Astrocyte of the cerebellum (primary cell): ENCODE measurements at regions not wholly inside any gene's neighbourhood (a gene's known extent, or its start where the extent isn't known, plus 50 kb on each side); places are given as distances from the start of the nearest gene placed in this dataset.

ENCODE experiments used
- DNase-seq: peaks from one replicate; pipeline ENCODE4 v3.0.0-alpha.2; 2011; ENCODE audit warnings: low read depth
- H3K4me3 ChIP-seq: 2 replicates; pipeline ENCODE4 v1.5.1; 2011; ENCODE audit warnings: mild to moderate bottlenecking, low read depth, low read length, moderate library complexity
- in situ Hi-C: cut with HindIII; loops from 2 replicates; pipeline ENCODE4 v1.10.0; 2017; ENCODE audit warnings: low sequenced_read_pairs
- TF ChIP-seq, protein P1 (sequence below): IDR thresholded peaks from 2 replicates; pipeline ENCODE4 v1.5.1; 2012; ENCODE audit warnings: low read length, low read depth, moderate library complexity, mild to moderate bottlenecking; ENCODE audit errors: missing control alignments

DNA sequence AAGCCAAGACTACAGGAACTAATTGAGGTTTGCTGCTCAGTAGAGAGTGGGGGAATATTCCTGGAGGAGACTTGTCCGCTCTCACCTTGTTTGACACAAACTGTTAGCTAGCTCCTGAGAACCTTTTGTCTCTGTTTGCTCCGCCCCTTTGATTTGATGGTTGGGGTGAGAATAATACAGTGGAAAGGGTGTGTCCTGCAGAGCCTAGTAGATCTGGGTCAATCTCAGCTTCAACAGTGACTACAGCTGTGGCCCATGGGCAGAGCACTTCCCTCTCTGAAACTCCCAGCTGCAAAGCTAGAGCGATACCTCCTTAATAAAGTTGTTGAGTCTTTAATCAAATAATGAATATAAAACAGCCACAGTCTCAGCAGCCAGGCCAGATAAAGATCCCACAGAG is 576.7 kb downstream of the DIAPH3 start:
- DNase-seq: no peak
- TF ChIP-seq, protein P1, sequence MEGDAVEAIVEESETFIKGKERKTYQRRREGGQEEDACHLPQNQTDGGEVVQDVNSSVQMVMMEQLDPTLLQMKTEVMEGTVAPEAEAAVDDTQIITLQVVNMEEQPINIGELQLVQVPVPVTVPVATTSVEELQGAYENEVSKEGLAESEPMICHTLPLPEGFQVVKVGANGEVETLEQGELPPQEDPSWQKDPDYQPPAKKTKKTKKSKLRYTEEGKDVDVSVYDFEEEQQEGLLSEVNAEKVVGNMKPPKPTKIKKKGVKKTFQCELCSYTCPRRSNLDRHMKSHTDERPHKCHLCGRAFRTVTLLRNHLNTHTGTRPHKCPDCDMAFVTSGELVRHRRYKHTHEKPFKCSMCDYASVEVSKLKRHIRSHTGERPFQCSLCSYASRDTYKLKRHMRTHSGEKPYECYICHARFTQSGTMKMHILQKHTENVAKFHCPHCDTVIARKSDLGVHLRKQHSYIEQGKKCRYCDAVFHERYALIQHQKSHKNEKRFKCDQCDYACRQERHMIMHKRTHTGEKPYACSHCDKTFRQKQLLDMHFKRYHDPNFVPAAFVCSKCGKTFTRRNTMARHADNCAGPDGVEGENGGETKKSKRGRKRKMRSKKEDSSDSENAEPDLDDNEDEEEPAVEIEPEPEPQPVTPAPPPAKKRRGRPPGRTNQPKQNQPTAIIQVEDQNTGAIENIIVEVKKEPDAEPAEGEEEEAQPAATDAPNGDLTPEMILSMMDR: no peak
- no peak overlapping the region for H3K4me3 ChIP-seq
- in situ Hi-C loops: no loop called here

DNA sequence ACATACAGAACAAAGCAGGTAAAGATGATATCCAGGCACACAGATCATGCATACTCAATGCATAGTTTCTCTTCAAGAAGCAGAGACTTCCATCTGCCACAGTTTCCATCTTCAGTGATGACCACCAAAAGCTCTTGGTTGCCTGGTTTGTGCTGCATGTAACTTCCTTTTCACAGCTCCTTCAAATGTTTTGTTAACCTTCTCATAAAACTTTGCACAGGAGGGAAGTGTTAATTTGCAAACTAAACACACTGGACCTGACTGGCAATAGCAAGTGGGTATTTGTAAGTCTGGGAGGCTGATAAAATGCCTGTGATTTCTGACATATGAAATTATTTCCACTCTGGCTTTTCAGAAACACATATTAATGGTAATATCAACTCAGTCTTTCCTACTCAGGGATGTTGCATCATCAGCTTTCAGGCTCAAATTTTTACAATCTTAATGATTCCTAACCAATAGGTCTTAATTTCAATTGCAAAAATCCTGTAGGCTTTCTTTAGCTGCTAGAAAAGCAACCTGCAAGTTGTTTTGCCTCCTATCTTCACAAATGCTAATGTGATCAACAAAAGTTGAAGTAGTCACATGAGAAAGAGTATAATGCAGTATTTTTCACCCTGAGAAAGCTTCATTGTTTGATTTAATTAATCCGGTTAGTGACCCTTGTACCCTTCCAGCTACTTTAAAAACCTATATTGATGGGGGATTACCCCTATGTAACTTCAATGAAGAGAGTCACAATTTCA is 575.6 kb downstream of the DIAPH3 start:
- TF ChIP-seq, protein P1: no peak
- H3K4me3 ChIP-seq: no peak overlapping the region
- DNase-seq: no peak
- in situ Hi-C loops: no loop called here

DNA sequence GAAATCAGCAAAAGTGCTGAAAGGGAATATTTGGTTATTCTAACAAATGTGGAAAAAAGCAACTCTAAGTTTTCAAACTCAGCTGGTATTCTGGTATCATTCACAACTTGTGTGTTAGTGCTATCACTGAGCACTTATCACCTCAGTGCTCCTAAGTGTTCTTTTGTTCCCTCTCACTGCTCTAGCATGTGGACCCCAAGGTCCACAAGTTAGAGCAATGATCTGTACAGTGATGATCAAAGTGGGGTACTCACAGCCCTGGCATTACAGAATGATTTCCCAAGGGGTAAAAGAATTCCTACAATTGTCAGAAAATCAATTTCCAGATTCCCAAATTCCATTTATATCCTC is 575.0 kb downstream of the DIAPH3 start:
- TF ChIP-seq, protein P1: no peak
- DNase-seq: no peak
- in situ Hi-C loops: no loop called here
- no peak overlapping the region for H3K4me3 ChIP-seq

DNA sequence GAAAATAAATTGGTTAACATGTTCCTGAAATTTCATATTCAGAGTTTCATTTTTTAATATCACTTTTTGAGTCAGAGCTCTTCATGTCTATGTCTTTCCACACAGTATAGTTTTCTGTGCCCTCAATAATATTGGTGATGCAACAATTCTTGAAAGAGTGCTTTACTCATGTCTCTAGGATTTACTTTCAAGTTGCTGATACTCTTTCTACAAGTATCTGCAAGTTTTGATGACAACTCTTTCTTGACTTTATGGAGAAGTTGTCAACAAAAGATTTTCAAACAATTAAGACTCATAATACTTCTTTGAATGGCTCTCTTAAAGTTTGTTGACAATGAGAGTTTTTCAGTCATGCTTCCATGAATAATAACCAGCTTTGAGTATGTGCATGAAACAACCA is 561.7 kb downstream of the DIAPH3 start:
- H3K4me3 ChIP-seq: no peak overlapping the region
- no peak for DNase-seq
- TF ChIP-seq, protein P1: no peak
- in situ Hi-C loops: no loop called here

DNA sequence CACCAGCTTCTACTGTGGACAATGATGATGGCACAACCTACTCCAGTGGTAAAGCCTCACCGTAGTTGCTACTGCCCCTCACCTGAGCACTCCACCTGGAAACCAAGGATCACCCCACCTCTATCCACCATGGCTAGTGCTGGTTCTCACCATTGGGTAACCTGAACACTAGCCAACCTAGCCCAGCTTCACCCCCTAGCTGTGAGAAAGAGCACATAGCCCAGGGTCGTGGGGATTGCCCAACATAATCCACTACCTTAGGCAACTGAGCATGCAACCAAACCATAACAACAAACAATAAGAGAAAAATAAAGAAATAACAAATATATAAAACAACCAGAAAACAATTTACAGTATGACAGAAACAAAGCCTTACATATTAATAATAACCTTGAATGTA is 560.1 kb downstream of the DIAPH3 start:
- H3K4me3 ChIP-seq: no peak overlapping the region
- no peak for DNase-seq
- TF ChIP-seq, protein P1: no peak
- in situ Hi-C loops: no loop called here

DNA sequence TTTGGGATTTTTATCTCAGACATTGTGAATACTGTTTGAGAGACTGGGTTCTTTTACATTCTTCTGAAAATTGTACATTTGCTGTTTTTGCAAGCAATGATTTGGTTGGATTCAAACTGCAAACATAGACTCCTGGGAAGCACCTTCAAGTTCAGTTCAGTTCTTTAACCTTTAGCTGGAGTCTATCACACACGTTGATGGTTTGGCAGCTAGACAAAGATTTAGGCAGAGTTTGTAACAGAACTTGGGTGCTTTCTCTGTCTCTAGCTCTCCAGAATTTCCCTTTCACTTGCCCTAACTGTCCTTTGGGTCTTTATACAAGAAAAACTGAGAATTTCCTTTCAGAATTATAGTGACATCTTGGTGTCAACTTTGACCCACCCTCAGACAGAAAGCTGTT is 556.6 kb downstream of the DIAPH3 start:
- TF ChIP-seq, protein P1: no peak
- in situ Hi-C loops: no loop called here
- DNase-seq: no peak
- no peak overlapping the region for H3K4me3 ChIP-seq
